GM18870 (cell line): ENCODE measurements at regions not wholly inside any gene's neighbourhood (a gene's known extent, or its start where the extent isn't known, plus 50 kb on each side); places are given as distances from the start of the nearest gene placed in this dataset.
A peak's percentile ranks its signal among the peaks of the same experiment; 100 is the strongest.

Experiments
- ATAC-seq: cut with Tn5 transposase; IDR thresholded peaks from one replicate; pipeline ENCODE4 v1.9.1; 2021; ENCODE audit warnings: moderate library complexity; ENCODE audit not compliant: unreplicated experiment

- ATAC-seq = no peak
These were observed 165.0 kb upstream of the HS3ST1 start for GRCh38 chr4:11593576-11594116.

DNA sequence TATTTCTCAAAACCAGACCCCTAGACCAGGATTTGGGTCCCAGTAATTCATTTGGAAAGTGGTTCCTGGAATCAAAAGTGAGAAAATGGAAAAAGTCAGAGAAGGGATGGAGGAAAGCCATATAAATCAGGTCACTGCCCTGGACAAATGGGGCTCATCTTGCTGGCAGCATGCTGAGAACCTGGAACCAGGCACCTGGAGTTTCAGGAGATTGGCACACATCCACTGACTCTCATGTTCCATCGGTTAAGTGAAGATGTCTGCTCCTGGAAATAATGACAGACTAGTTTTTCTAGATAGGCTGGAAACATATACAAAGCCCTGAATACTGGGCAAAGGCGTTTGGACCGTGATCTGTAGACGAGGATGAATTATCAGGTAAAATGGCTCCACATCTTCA lies 163.6 kb upstream of the HS3ST1 start:
- ATAC-seq = no peak

- ATAC-seq = no peak
These were observed 161.4 kb upstream of the HS3ST1 start for GRCh38 chr4:11590132-11590531.

DNA sequence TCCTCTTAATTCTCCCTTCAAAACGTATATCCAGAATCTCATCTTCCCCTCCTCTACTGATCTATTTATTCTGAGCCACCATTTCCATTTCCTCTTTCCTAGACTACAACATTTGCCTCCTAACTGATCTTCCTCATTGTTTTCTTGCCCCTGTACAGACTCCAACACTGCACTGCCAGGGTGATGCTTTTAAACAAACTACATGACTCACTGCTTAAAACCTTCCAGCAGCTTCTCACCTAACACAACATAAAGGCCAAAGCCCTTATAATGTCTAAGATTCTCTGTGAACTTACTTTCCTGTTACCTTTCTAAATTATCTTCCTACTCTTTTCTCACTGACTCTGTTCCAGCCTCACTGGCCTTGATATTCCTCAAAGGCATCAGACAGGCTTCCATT lies 161.0 kb upstream of the HS3ST1 start:
- no peak for ATAC-seq

DNA sequence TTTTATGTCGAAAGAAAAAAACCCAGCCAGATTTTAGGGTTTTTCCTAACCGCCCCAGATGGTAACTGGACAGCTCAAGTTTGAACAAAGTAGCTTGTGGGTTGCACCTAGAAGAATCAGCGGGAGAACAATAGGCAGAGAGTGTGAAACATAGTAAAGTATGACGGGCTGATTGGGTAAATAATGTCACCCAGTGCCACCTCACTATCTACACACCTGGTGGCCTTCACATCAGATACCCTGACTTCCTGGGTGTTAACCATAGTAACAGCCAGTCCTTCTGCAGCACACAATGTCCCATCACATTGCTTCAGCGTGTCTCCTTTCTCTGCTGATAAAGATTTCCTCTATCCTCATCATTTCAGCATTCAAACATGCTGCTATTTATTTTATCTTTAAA lies 159.1 kb upstream of the HS3ST1 start:
- ATAC-seq = no peak

DNA sequence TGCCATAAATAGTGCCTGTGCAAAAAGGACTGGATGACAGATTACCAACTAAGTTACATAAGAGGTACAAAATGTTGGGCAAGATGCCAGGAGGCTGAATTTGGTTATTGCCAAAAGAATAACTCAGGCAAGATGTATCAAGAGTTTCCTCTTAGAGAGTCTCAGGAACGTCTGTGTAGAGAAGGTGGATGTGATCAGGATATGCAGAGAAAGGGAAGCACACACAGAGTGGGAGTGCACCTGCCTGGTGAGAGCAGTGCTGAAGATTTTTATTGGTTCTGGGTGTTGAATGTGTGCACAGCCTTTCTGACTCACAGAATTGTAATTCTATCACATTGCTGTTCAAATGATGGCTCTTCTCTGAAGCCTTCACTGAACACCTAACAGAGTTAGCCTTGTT lies 156.8 kb upstream of the HS3ST1 start:
- no peak for ATAC-seq

GRCh38 chr4:11568511-11568910 lies 139.8 kb upstream of the HS3ST1 start:
- ATAC-seq = no peak

GRCh38 chr4:11566444-11567022 lies 137.8 kb upstream of the HS3ST1 start:
- ATAC-seq = peak; percentile 86

GRCh38 chr4:11565899-11566298 lies 137.2 kb upstream of the HS3ST1 start:
- ATAC-seq = peak; percentile 42

DNA sequence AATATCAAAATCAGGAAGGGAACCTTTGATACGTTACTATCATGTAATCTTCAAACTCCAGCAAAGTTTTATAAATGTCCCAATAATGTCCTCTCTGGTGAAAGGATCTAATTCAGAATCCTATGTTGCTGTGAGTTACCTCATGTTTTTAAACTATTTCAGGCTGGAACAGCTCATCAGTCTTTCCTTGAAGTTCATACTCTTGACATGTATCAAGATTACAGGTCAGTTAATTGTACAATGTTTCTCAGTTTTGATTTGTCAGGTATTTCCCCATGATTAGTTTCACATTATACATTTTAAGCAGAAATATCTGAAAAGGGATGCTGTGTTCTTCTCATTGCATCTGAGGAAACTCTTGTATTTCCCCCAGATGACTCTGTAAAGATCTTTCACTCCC lies 136.5 kb upstream of the HS3ST1 start:
- no peak for ATAC-seq

DNA sequence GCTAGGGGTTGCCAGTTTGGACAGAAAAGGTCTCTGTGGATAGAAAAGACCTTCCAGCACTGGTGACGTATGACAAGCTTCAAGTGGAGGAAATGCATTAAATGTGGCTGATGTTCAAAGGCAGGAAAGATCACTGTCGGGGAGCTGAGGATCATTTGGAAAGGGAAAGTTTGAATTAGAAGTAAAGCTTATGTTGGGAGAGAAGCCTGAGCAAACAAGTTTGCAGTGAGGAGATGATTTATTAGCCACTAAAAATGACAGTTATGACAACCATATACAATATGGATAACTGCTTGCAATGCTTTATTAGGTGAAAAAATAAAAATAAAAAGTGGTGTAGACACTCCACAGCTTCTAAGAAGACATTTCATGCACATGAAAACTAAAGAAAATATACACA lies 135.3 kb upstream of the HS3ST1 start:
- no peak for ATAC-seq

- ATAC-seq = no peak
These were observed 120.8 kb upstream of the HS3ST1 start for GRCh38 chr4:11549525-11549924.

GRCh38 chr4:11548597-11549082 lies 119.9 kb upstream of the HS3ST1 start:
- peak; percentile 99 for ATAC-seq

DNA sequence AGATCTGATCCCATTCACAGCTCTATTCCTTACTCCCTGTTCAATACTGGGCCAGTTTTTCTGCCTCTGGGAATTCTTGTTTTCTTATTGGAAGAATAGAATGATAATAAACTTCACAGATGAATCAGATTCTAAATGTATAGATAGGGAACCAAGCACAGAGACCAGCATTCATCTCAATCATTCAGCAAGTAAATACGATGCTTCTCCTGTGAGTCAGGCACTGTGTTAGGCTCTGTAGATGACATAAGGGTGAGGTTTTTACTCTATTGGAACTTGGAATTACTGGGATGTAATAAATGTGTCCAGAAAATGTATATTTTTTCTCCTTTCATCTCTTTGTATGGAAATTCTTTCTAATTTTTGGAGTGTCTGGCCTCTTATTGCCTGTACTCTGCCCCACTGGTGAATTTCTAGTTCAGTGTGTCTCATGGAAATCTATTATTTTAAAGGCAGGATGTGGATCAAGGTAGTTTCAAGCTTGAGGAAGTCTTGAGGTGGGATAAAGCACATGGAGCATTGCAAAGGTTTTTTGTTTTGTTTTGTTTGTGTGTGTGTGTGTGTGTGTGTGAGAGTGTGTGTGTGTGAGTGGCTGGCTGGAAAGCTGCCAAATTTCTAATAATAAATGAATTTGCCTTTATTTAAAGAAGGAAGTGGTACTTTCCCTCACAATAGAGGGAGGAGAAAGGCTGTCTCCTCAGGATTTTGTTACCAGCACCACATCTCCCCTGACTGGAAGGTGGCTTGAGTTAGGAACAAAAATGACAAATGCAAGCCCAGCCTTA lies 117.9 kb upstream of the HS3ST1 start:
- no peak for ATAC-seq

DNA sequence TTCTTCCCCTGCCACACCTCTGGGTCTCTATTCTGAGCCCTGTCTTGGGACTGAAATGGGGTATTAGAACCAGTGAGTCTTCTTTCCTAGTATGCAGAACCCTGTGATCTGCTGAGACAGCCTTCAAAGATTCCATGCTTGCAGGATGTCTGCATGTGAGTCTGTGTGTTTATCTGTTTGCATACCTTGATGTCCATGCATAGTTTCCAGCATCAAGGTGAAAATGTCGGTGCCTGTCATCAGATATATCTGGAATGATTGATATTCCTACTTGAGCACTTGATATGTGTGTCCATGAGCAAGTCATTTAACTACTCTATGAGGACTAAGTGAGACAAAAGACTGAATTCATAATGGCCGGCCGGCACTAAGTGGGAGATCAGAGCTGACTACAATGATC lies 117.0 kb upstream of the HS3ST1 start:
- no peak for ATAC-seq

DNA sequence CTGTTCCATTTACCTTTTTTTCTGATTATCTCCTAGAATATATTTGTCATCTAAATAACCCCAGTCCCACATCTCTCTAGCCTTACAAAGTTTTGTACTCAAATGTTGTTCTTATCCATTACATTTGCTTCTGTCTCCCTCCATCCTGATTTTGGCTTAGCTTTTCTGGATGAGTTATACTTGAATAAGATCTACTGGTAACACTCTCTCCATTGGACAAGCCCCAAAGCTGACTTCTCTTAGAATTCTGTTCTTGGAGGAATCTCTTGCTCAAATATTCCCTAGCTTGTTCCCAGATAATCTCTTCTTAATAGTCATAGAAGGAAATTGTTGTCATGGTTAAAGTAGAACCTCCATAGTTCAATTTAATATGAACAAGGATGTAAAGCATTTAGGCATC lies 115.5 kb upstream of the HS3ST1 start:
- no peak for ATAC-seq

DNA sequence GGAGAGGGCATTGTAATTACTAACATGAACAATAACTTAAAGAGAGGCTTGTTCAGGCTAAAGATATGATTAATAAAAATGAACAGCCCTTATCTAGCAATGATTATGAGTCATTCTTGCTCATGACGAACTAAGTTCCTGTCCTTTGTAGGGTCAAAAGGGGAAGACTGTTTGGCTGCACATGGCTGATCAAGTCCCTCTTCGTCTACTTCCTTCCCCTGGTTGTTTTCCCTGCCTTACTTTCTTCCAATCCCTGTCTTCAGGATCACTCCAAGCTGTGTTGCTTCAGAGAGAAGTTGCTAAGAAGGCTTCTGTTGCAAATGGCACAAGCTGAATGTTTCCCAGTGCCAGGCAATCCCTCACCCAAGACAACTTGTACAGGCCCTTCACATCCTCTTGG lies 115.0 kb upstream of the HS3ST1 start:
- ATAC-seq = no peak

- no peak for ATAC-seq
These were observed 114.3 kb upstream of the HS3ST1 start for GRCh38 chr4:11542952-11543351.

- peak; percentile 68 for ATAC-seq
These were observed 109.2 kb upstream of the HS3ST1 start for GRCh38 chr4:11537846-11538245.

DNA sequence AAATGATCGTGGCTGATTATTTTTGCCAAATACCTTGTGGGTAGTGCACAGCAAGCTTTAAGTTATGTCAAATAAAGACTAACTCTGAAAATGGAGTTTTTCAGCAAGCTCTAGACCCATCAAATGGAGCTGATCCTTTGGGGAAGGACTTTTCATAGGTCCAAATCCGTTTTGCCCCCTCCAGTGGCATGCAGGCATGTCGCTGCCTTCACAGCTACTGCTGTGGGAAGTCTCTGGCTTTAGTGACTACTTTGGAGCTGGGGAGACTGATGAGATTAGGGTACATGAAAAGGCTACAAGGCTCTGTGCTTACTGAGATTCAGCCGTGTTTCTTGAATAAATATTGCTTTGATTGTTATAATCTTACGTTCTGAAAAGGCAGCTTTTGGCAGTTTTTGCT lies 106.6 kb upstream of the HS3ST1 start:
- ATAC-seq = no peak

DNA sequence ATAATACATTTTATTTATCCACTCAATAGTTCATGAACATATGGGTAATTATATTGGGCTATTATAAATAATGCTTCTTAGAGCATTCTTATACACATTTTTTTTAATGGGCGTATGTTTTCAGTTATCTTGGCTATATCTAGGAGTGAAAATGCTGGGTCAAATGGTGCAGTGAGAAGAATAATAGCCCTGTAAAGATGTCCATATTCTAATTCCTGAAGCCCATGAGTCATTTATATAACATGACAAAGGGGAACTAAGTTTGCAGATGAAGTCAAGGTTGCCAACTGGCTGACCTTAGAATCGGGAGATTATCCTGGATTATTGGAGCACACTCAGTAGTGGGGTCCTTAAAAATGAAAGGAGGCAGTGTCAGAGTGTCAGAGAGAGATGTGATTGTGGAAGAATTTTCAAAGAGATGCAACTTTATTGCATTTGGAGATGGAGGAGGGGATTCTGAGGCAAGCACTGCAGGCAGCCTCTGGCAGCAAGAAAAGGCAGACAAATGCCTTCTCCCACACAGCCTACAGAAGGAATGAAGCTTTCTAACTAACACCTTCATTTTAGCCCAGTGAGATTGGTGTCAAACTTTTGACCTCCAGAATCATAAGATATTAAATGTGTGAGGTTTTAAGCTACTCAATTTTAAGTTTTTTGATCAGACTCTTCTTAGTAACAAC lies 106.1 kb upstream of the HS3ST1 start:
- ATAC-seq = no peak

DNA sequence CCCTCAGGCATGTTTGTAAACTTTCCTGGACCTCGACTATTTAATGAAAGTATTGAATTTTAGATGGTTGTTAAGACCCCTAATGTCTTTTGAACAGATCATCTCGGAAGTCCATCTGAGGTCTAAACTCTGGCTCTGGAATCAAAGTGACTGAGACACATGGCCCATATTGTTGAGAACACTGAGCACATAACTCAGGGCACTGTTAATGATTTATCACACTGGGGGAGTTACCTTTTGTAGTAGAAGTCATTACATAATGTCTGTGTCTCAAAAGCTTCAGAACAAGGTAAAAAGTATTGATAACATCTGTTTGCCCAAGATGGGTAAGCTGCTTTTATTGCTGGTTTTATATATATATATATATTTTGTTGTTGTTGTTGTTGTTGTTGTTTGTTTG lies 103.4 kb upstream of the HS3ST1 start:
- no peak for ATAC-seq
